ENCODE measurements at regions not wholly inside any gene's neighbourhood (a gene's known extent, or its start where the extent isn't known, plus 50 kb on each side); places are given as distances from the start of the nearest gene placed in this dataset.

GRCh38 chr6:66173587-66173986 is 466.6 kb upstream of the EYS start:
- TF ChIP-seq ZNF384 (IDR thresholded peaks at IDR 0.05): no peak
- no peak for TF ChIP-seq FOXK2 (IDR thresholded peaks at IDR 0.05)
- no peak for TF ChIP-seq NFRKB (IDR thresholded peaks at IDR 0.05)
- no peak for TF ChIP-seq CTBP1 (IDR thresholded peaks at IDR 0.05; ENCODE audit: borderline replicate concordance)
- no peak for TF ChIP-seq TARDBP (IDR thresholded peaks at IDR 0.05)
- TF ChIP-seq SUZ12 (IDR thresholded peaks at IDR 0.05): no peak
- no peak for TF ChIP-seq BHLHE40 (IDR thresholded peaks at IDR 0.05; ENCODE audit: borderline replicate concordance)
- TF ChIP-seq SP1 (IDR thresholded peaks at IDR 0.05): no peak
- TF ChIP-seq LEF1 (IDR thresholded peaks at IDR 0.05; ENCODE audit: borderline replicate concordance): no peak
- no peak for TF ChIP-seq FOXM1 (IDR thresholded peaks at IDR 0.05; ENCODE audit: borderline replicate concordance)
